Left lobe of liver (tissue), 2 donors: ENCODE measurements at regions not wholly inside any gene's neighbourhood (a gene's known extent, or its start where the extent isn't known, plus 50 kb on each side); places are given as distances from the start of the nearest gene placed in this dataset.

ENCODE experiments used
- ATAC-seq: fragments of 200-7000 bp; cut with Tn5 transposase; one replicate; pipeline ENCODE4 v1.9.1; 2020; ENCODE audit warnings: mild to moderate bottlenecking, moderate library complexity
- DNase-seq: peaks from one replicate; pipeline ENCODE4 v3.0.0-alpha.2; 2020; ENCODE audit warnings: low spot score
- donor health status: DM: no; HTN: no; CAD: no; lungs with moderate emphysema.
- donor health status: DM: no; HTN: yes; CAD: no.

DNA sequence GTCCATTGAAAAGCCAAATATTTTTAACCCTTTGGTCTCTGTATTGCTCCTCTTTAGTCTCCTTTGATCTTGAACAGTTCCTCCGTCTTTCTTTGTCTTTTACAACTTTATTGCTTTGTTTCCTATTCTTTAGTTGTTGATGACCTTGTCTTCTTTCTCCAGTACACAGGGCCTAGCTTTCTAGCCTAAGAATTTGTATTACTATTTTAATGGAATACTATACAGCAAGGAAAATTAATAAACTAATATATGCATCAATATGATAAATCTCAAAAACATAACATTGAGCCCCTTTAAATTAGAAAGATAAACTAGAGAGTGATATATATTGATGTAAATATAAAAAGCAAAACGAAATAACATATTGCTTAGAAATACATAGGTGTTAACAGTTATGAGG lies 88.7 kb downstream of the NR1D2 start:
- no peak for DNase-seq
- no peak for ATAC-seq

- no peak for DNase-seq
- no peak for ATAC-seq
Measured at GRCh38 chr3:24034464-24034863, 89.4 kb downstream of the NR1D2 start.

DNA sequence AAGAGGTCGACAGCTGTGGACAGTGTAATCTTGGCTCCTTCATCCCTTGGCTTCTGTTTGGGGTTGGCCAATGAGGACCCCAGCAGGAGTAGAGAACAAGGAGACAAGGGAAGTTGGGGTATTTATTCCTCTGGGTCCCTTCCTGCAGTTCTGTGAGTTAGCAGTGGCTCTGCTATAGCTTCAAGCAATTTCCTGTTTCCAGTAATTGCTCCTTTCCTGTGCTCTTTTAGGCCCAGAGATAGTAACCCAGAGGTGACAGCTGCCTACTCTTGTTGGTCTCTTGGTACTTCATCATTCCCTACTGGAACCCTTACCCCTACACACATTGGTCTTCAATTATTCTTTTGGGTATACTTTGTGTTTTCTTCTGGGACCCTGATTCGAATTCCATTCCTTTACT lies 92.9 kb downstream of the NR1D2 start:
- ATAC-seq: no peak

GRCh38 chr3:24040311-24040710 lies 95.2 kb downstream of the NR1D2 start:
- ATAC-seq: no peak

More for the DNA sequence above, 92.9 kb downstream of the NR1D2 start:
- no peak for DNase-seq

GRCh38 chr3:24042174-24043059 lies 97.3 kb downstream of the NR1D2 start:
- DNase-seq: no peak
- peak; percentile 52 for ATAC-seq

More at GRCh38 chr3:24040311-24040710, 95.2 kb downstream of the NR1D2 start:
- DNase-seq: no peak

DNA sequence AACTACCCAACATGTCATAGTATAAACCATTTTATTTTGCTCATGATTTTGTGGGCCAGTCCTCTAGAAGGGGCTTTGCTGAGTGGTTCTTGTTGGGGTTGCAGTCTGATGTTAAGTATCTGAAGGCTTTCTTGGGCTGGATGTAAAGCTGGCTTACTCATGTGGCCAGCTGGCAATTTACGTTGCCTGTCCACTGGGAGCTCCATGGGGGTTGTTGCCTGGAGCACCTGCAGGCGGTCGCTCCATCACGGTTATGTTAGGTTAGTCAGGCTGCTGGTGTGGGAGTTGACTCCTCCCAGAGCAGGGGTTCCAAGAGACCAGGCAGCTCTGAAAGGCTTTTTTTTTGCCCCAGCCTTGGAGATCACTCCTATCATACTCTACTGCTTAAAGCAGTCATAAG lies 98.1 kb downstream of the NR1D2 start:
- ATAC-seq (no peak), DNase-seq (no peak)

DNA sequence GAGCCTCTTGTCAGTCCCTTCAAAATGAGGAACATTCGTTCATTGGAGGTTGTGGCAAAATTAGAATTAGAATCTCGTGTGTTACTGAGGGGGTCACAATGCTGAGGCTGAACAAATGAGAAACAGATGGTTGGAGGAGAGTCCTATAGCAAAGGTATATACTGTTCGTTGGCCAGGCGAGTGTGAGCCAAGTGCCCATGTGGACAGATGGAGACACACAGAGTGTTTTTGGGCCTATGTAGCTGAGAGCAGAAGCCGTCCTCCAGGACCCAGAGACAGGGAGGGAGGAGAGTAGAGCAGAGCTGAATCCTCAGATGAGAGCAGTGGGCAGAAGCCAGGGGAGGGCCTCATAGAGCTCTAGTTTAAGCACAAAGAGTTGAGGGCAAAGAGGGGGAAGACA lies 98.9 kb downstream of the NR1D2 start:
- ATAC-seq: no peak
- DNase-seq: no peak

DNA sequence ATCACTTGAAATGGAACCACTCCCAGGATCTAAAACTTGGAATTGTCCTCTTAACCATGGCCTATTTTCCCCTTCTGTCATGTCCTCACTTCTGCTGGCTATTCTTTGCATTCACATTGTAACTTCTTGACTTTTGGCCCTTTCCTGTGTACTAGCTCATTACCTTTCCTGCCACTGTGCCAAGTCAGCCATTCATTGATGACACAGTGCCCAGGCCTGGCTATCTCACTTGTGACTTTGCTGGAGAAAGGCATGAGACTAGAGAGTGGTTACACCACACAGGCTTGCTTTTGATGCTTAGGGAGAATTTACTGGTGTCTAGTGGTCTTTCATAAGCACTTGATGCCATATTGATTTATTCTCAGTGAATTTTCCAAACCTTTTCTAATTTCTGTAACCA lies 101.1 kb downstream of the NR1D2 start:
- no peak for ATAC-seq
- no peak for DNase-seq

DNA sequence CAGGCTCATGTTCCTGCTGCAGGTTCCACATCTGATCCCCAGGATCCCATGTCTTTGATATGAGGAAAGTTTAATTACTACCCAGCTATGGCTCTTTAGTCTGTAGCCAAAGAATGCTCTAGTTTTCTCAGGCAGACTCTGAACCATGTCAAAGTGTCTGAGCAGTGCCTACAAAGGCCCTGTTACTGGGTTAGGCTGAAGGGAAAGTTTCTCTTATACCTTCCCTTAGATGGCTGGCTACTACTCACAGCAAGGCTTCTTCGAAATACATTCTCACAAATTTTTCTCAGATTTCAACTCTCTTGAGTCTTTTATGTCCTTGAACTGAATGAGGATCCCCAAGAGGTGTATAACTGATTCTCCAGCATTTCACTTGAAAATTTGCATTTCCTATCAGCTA lies 102.4 kb downstream of the NR1D2 start:
- no peak for ATAC-seq

GRCh38 chr3:24048843-24049242 lies 103.8 kb downstream of the NR1D2 start:
- DNase-seq: no peak

More for the DNA sequence above, 102.4 kb downstream of the NR1D2 start:
- DNase-seq: no peak

GRCh38 chr3:24052446-24052845 lies 107.4 kb downstream of the NR1D2 start:
- no peak for DNase-seq
- ATAC-seq: no peak

More at GRCh38 chr3:24048843-24049242, 103.8 kb downstream of the NR1D2 start:
- no peak for ATAC-seq

DNA sequence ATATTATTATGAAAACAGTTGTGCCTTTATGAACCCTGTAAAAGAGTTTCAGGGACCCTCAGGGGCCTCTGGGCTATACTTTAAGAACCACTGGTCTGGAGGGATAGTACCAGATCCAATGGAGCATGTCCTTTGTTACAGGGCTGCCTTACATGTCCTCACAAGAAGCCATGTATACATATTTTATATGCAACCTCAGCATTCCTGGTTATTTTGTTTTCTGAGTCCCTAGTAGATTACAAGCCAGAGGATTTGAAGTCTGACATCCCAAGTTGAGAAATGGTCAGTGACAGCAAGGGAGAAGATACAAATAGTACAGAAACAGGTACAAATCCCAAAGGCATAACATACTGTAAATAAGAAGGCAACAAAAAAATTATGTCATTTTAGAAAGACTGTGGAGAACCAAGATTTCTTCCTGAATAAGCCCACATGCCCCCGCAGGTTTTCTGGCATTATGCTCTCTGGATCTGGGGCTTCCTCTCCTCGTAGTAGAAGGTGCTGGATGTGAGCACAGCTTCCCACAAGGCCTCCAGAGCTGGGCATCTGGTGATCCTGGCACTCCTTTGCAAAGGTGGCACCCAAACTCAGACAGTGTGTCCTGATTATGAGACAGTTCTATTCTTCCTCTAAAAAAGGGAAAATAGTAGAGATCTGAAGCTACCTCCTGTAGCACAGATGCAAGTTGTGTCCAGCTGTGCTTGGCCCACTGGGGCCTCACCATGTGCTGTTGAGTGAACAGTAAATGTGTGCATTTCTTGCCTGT lies 114.0 kb downstream of the NR1D2 start:
- ATAC-seq (no peak), DNase-seq (no peak)

DNA sequence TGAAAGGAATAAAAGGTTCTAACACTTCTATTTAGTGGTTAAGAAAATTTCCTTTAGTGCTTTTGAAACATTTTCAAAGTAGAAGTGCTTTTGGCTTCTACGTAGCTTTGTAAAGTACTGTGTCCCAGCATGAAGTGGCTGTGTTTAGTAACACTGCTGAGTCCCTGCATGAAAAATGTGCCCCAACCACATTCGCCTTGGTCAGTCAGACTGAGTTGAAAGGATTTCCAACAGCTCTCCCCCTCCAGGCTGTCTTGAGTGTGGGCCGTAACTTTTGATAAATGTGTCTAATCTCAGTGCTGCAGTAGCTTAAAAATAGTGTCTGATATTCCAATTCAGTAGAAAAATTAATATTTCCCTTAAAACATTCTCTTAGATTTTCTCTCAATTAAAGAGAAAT lies 115.0 kb downstream of the NR1D2 start:
- DNase-seq: no peak
- ATAC-seq: no peak

DNA sequence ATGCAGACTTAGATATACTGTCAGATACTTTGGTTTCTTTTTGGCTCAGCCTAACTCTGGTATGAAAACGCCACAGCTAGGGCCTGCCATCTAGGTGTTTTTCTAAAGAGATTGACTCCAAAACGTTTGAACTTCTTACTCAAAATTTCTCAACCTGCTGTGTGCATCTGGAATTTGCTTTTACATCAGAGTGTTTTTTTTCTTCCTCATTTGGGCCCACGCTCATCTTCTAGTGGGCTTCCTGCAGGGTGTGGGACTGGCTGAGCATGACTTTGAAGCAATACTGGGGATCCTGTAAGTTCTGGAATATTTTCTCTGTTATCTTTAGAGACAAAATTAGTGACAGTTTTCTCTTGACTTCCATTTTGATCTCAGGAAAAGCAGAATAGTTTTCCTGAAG lies 117.8 kb downstream of the NR1D2 start:
- ATAC-seq: no peak
- DNase-seq: no peak
